Common myeloid progenitor, CD34-positive (primary cell): ENCODE measurements at regions not wholly inside any gene's neighbourhood (a gene's known extent, or its start where the extent isn't known, plus 50 kb on each side); places are given as distances from the start of the nearest gene placed in this dataset.
"Not testable (repeated sequence)": the region's sequence is repeated elsewhere in the genome, so short reads cannot be mapped to it uniquely, and the experiment has no call there.

Experiments used
- CTCF ChIA-PET: fragments of 350-600 bp; sonication (Branson Sonifier 250); formaldehyde crosslinking; loops from one replicate; lab custom pipeline; 2021; ENCODE audit warnings: antibody characterized with exemption; lab: Charles Lee
- POLR2A ChIA-PET: fragments of 350-600 bp; sonication (Branson Sonifier 250); formaldehyde crosslinking; loops from one replicate; lab custom pipeline; 2021; ENCODE audit warnings: antibody characterized with exemption; lab: Charles Lee
- DNase-seq, 3 donors: peaks; one replicate each; pipeline versions ENCODE4 v3.0.0 to v3.0.0-alpha.2; 2013
- H3K27ac ChIP-seq, 2 experiments: 1 replicate in 1 of 2; 2 replicates in 1 of 2; pipeline ENCODE4 v1.7.0; 2013; ENCODE audit warnings: inconsistent platforms in 2 of 2, low read length in 2 of 2, mild to moderate bottlenecking in 2 of 2, low read depth in 1 of 2, moderate library complexity in 1 of 2; ENCODE audit not compliant: severe bottlenecking in 2 of 2, insufficient read depth in 1 of 2, poor library complexity in 1 of 2
- H3K27me3 ChIP-seq, 5 experiments: replicated peaks in 2 of 5; 1 replicate in 3 of 5; 2 replicates in 2 of 5; pipeline versions ENCODE4 v1.6.1 to v1.7.0; 2013; ENCODE audit warnings: low read length in 4 of 5, mild to moderate bottlenecking in 2 of 5, moderate library complexity in 2 of 5, inconsistent platforms in 1 of 5; ENCODE audit not compliant: insufficient read depth in 5 of 5, control insufficient read depth in 4 of 5
- H3K36me3 ChIP-seq, 4 experiments: 1 replicate in 2 of 4; 2 replicates in 2 of 4; pipeline versions ENCODE4 v1.6.1 to v1.7.0; 2013; ENCODE audit warnings: low read length in 3 of 4, control low read depth in 1 of 4, mild to moderate bottlenecking in 1 of 4; ENCODE audit not compliant: control insufficient read depth in 4 of 4, insufficient read depth in 4 of 4
- H3K4me1 ChIP-seq, 4 experiments: 1 replicate in 3 of 4; 2 replicates in 1 of 4; pipeline versions ENCODE4 v1.6.1 to v1.7.1; 2013; ENCODE audit warnings: low read length in 3 of 4, mild to moderate bottlenecking in 3 of 4, control low read depth in 1 of 4, inconsistent platforms in 1 of 4, moderate library complexity in 1 of 4; ENCODE audit not compliant: control insufficient read depth in 4 of 4, insufficient read depth in 4 of 4; ENCODE audit errors: control extremely low read depth in 1 of 4
- H3K4me3 ChIP-seq, 7 experiments: 1 replicate in 4 of 7; 2 replicates in 3 of 7; pipeline versions ENCODE4 v1.5.1 to v1.7.0; 2013; ENCODE audit warnings: mild to moderate bottlenecking in 7 of 7, low read length in 6 of 7, moderate library complexity in 6 of 7, inconsistent platforms in 2 of 7, low read depth in 2 of 7, control low read depth in 1 of 7; ENCODE audit not compliant: insufficient read depth in 4 of 7, control insufficient read depth in 1 of 7; ENCODE audit errors: extremely low read depth in 1 of 7
- H3K9me3 ChIP-seq, 5 experiments: 1 replicate in 4 of 5; 2 replicates in 1 of 5; pipeline versions ENCODE4 v1.6.1 to v1.7.1; 2013; ENCODE audit warnings: low read length in 4 of 5, mild to moderate bottlenecking in 2 of 5, inconsistent platforms in 1 of 5, low read depth in 1 of 5, moderate library complexity in 1 of 5; ENCODE audit not compliant: control insufficient read depth in 4 of 5, insufficient read depth in 2 of 5; ENCODE audit errors: control extremely low read depth in 1 of 5
- WGBS: methylation state at CpG from one replicate; pipeline ENCODE4 v1.1.5; 2013; ENCODE audit not compliant: insufficient coverage; 5-methylcytosine and 5-hydroxymethylcytosine counted together

GRCh38 chr7:8831376-8831775 lies 398.0 kb downstream of the NXPH1 start:
- POLR2A ChIA-PET, result no interaction called here
- DNase-seq, result no peak
- Histone ChIP-seq H3K4me1 (no peaks in the 10 kb centered on the region), H3K9me3 (no peaks in the 10 kb centered on the region), H3K27me3 (no peaks in the 10 kb centered on the region), H3K27ac (no peak overlapping the region), H3K36me3 (no peaks in the 10 kb centered on the region), H3K4me3 (no peak overlapping the region)
- CTCF ChIA-PET, result no interaction called here
- WGBS, result 100% methylated on average over 1 of the region's 4 CpGs

DNA sequence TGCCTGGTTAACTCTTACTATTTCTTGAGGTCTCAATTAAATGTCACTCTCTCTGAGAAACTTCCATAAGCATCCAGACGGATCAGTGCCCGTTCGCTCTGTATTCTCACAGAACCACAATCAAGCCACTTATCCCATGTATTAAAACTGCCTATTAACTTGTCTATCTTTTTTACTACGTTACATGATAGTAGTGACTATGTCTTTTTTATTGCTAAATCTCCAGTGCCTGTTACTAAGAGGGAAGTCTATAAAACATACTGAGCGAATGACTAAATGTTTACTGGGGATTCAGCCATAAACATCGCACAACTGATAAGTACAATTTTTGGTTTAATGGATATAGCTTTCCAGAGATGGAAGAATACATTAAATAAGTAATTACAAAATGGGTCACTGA lies 399.9 kb downstream of the NXPH1 start:
- 90% methylated on average over 2 of the region's 6 CpGs for WGBS
- Histone ChIP-seq H3K4me1 (no peaks in the 10 kb centered on the region), H3K27me3 (no peaks in the 10 kb centered on the region), H3K36me3 (no peaks in the 10 kb centered on the region), H3K27ac (no peak overlapping the region), H3K9me3 (no peaks in the 10 kb centered on the region), H3K4me3 (no peak overlapping the region)
- DNase-seq, result no peak
- ChIA-PET POLR2A (no interaction called here), CTCF (no interaction called here)

DNA sequence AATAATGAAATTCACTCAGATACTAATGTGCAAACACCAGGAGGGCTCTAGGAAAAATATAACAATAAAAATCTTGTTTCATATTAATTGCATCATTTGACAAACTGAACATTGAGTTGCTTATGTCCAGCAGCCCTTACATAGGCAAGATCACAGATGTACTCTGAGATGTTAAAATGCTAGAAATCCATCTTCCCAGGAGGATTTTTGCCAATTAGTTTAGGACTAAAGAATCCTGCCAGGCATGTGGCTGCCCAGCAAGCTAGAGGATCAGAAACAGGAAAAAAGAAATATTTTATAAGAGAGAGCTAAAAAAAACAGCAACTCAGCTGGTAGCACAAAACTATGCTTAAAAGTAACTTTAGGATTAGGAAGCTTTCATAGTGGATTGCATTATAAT lies 407.8 kb downstream of the NXPH1 start:
- ChIA-PET CTCF (no interaction called here), POLR2A (no interaction called here)
- Histone ChIP-seq H3K27me3 (no peaks in the 10 kb centered on the region), H3K4me1 (no peaks in the 10 kb centered on the region), H3K27ac (no peak overlapping the region), H3K9me3 (no peaks in the 10 kb centered on the region), H3K4me3 (no peak overlapping the region), H3K36me3 (no peaks in the 10 kb centered on the region)
- no peak for DNase-seq

DNA sequence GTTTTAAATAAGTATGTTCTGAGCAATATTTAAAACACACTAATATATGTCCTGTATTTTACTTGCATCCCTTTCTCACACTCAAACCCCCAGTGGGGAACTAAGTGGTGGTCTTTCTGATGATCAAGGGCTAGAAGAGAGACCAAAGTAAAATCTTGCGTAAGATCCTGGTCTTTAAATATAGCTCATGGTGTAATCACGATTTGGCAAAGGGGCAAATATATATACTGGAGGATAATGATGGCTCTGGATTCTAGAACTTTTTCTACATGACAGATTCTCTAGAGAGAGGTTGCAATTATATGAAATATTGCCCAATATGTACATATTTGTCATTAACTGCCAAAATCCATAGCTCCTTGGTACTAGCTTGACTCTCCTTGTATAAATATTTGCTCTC lies 438.3 kb downstream of the NXPH1 start:
- H3K36me3 ChIP-seq, result no peaks in the 10 kb centered on the region
- POLR2A ChIA-PET, result no interaction called here
- H3K27me3 ChIP-seq, result no peaks in the 10 kb centered on the region
- CTCF ChIA-PET, result no interaction called here
- H3K9me3 ChIP-seq, result no peaks in the 10 kb centered on the region
- no peak overlapping the region for H3K4me3 ChIP-seq
- H3K4me1 ChIP-seq, result no peaks in the 10 kb centered on the region
- DNase-seq, result no peak
- H3K27ac ChIP-seq, result no peak overlapping the region
- WGBS, result no CpG with 5 or more reads among the region's 2 CpGs

GRCh38 chr7:8881916-8882315 lies 448.5 kb downstream of the NXPH1 start:
- H3K36me3 ChIP-seq, result no peaks in the 10 kb centered on the region
- POLR2A ChIA-PET, result no interaction called here
- no peaks in the 10 kb centered on the region for H3K4me1 ChIP-seq
- CTCF ChIA-PET, result no interaction called here
- H3K27me3 ChIP-seq, result no peaks in the 10 kb centered on the region
- no peaks in the 10 kb centered on the region for H3K9me3 ChIP-seq
- WGBS, result 96% methylated on average over 2 of the region's 2 CpGs
- no peak overlapping the region for H3K4me3 ChIP-seq
- H3K27ac ChIP-seq, result no peak overlapping the region
- DNase-seq, result no peak

DNA sequence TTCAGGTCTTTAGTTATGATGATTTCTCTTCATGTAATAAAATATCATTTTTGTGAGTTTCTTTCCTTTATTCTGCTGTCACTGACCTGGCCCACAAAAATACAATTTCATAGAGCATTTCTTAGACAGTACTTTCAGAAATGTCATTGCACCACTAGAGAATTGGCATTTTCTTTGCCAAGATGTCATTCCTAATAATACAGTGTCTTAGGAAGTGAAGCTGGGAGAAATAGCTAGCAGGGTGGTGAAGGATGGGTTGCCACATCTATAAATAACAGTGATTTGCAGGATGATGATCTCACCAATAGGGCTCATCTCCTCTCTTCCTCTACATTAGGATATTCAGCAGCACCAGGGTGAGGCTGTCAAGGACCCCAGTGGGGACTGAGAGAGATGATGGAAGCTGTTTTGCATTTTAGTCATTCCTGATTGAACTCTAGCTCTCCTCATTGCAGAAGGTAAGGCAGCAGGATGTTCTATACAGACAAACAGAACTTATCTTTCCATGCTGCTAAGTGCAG lies 452.1 kb downstream of the NXPH1 start:
- no peaks in the 10 kb centered on the region for H3K27me3 ChIP-seq
- H3K36me3 ChIP-seq, result no peaks in the 10 kb centered on the region
- no peaks in the 10 kb centered on the region for H3K4me1 ChIP-seq
- ChIA-PET CTCF (no interaction called here), POLR2A (interaction anchor here (0.6 kb wide), 1 partner anchor 83 kb away, joined by 3 read pairs; no protein-coding TSS in a partner anchor)
- H3K9me3 ChIP-seq, result no peaks in the 10 kb centered on the region
- H3K4me3 ChIP-seq, result no peak overlapping the region
- H3K27ac ChIP-seq, result no peak overlapping the region
- no peak for DNase-seq

DNA sequence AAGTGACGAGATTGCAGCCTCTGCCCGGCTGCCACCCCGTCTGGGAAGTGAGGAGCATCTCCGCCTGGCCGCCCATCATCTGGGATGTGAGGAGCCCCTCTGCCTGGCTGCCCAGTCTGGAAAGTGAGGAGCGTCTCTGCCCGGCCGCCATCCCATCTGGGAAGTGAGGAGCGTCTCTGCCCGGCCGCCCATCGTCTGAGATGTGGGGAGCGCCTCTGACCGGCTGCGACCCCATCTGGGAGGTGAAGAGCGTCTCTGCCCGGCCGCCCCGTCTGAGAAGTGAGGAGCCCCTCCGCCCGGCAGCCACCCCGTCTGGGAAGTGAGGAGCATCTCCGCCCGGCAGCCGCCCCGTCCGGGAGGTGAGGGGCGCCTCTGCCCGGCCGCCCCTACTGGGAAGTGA lies 456.9 kb downstream of the NXPH1 start:
- WGBS, result 96% methylated on average over 10 of the region's 30 CpGs
- not testable (repeated sequence) for H3K4me1 ChIP-seq

More for the DNA sequence above, 456.9 kb downstream of the NXPH1 start:
- CTCF ChIA-PET, H3K9me3 ChIP-seq, DNase-seq, H3K27ac ChIP-seq, POLR2A ChIA-PET, H3K27me3 ChIP-seq, H3K36me3 ChIP-seq, H3K4me3 ChIP-seq: not testable (repeated sequence)
